SIG-M5 treated with dmso at 0.1 percent for 504 hours (cell line): ENCODE measurements at regions not wholly inside any gene's neighbourhood (a gene's known extent, or its start where the extent isn't known, plus 50 kb on each side); places are given as distances from the start of the nearest gene placed in this dataset.

Experiments
- DNase-seq: peaks from one replicate; lab custom pipeline; 2025; ENCODE audit not compliant: unreplicated experiment; lab: John Stamatoyannopoulos, UW

- no peak for DNase-seq
Measured at GRCh38 chr1:218863987-218864386, 309.7 kb upstream of the LYPLAL1 start.

DNA sequence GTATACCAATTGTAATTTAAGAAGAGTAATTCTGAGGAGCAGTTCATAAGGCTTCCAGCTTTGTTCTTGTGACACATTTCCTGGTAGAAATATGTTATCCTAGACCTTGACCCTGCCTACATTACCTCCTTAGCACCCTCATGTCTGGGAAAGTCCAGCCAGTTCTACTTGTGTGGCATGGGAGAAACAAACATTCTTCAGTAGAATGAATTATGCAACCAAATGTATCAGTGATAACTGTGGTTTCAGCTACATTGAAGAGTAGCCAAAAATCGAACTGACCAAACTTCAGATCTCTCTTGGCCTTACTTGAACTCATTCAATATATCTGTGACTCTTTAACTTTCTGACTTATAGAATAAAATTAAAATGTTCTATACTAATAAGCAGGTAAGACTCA is 308.1 kb upstream of the LYPLAL1 start:
- no peak for DNase-seq

DNA sequence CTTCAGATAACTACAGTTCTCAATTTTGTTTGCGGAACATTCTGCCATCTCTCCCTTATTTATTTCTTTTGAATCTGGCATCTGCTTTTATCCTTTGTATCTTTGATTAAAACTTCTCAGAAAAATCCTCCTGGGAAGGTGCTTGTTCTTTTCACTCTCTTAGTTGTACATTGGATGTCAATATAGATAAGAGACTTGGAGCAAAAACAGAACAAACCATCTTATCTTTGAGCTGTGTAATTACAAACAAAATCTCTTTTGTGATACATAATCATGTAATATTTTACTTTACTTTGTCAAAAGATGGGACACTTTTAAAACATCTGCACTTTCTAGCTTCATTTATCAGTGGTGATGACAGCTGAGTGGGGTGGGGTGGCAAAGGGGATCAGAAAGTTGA is 307.2 kb upstream of the LYPLAL1 start:
- DNase-seq = no peak

GRCh38 chr1:218867066-218867465 is 306.6 kb upstream of the LYPLAL1 start:
- no peak for DNase-seq

GRCh38 chr1:218867941-218868626 is 305.6 kb upstream of the LYPLAL1 start:
- DNase-seq = no peak

DNA sequence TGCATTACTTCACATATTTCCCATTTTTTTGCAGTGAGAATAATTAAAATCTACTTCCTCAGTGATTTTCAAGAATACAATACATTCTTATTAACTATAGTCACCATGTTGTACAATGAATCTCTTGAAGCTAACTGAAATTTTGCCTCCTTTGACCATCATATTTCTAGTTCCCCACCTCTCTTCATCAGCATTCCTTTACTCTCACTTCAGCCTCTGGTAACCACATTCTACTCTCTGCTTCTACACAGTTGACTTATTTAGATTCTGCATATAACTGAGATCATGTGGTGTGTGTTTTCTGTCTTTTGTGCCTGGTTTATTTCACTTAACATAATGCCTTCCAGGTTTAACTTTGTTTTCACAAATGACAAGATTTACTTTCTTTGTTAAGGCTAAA is 304.4 kb upstream of the LYPLAL1 start:
- DNase-seq = no peak

GRCh38 chr1:218872026-218872425 is 301.7 kb upstream of the LYPLAL1 start:
- DNase-seq = no peak

DNA sequence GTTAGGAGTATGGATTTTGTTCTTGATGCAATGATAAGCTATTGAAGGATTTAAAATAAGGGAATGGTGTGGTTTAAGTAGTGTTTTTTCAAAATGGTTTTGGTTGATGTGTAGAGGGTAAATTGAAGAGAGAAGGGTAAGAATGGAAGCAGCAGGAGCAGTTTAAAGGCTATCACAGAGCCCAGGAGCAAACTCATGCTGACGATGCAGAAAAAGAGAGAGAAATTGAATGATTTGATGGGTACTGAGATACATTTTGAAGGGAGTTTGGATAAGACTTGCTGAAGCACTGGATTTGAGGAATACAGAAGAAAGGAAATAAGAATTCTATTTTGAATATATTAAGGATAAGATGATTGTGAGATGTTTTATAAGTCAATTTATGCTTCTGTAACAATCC is 300.8 kb upstream of the LYPLAL1 start:
- no peak for DNase-seq

DNA sequence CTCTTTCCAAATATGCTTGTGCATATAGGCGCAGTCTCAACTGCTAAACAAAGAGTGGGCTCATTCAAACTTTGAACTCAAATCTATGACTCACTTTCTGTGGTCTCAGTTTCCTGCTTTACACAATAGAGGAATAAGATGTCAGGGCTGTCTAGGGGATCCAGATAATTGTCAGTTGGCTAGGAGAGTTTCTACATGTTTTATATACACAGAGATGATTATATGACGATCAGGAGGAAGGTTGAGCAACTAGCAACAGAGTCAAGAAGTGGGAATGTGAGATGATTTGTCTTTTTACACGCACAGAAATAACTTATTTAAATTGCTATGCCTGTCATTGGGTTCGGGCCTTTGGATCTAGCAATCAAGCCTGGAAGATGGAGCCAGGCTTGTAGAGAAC is 299.4 kb upstream of the LYPLAL1 start:
- DNase-seq = peak; percentile 100

DNA sequence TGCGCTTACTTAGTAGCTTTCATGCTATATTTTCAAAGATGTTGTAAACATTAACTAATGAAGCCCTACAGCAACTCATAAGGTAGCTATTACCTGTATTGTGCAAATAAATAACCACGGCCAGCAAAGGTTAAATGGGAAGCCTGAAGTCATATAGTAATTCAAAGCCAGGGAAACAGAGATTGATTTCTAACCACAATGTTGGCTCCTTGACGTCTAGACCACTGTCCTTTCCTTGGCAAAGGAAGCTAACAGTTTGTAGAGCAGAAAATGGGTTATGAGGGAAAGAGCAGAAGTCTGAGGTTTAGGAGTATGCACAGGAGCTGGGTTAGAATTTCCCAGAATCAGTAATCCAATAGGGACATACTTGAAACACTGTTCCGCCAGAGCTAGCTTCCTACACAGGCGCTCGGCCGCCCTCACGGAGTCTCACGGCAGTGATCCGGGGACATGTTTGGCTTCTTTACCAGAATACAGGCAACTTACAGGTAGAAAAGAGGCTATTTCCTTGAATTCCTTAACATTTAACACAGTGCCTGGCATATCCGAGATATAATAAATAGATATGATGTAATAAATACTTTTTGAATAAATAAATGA is 298.8 kb upstream of the LYPLAL1 start:
- no peak for DNase-seq

GRCh38 chr1:218878369-218878768 is 295.3 kb upstream of the LYPLAL1 start:
- no peak for DNase-seq

DNA sequence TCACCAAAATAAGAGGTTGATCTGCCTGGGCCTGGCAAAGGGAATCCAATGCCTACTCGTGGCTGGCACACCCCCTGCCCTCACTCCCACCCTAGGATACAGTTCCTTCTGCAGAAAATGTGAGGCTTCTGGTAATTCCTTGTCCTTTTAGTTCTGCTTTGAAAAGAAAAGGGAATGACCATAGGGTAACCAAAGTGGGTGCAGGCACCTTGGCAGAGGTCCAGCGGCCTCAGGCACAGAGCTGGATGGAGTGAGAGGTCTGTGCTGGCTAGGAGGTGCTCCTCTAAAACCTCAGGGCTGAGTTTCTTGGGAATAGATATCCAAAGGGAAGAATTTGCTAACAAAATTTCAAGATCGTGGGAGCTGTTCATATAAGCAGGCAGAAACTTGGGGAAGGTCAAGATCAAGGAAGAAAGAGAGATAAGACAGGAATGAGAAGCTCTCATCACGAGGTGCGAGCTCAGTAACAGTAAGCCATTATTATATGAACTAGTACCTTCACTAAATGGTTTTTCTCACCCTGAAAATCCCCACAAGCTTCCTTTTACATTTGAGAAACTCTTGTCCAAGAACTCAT is 293.1 kb upstream of the LYPLAL1 start:
- DNase-seq = no peak

DNA sequence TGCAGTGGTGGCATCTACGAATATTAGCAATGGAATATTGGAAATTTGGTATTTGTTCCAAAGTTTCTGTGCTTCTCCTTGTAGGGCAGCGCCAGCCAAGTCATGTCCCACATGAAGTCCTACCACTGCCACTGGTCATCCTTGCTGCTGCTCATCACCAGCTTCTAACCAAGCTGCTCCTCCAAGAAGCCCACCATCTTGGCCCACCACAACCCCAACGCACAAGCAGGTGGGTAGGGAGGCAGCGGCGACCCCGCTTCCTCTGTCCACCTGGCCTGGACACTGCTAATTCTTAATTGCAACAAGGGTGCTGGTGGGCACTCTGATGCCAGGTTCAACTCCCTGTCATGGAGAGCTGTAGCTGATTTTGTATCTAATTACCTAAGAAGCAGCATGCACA is 291.2 kb upstream of the LYPLAL1 start:
- DNase-seq = no peak

DNA sequence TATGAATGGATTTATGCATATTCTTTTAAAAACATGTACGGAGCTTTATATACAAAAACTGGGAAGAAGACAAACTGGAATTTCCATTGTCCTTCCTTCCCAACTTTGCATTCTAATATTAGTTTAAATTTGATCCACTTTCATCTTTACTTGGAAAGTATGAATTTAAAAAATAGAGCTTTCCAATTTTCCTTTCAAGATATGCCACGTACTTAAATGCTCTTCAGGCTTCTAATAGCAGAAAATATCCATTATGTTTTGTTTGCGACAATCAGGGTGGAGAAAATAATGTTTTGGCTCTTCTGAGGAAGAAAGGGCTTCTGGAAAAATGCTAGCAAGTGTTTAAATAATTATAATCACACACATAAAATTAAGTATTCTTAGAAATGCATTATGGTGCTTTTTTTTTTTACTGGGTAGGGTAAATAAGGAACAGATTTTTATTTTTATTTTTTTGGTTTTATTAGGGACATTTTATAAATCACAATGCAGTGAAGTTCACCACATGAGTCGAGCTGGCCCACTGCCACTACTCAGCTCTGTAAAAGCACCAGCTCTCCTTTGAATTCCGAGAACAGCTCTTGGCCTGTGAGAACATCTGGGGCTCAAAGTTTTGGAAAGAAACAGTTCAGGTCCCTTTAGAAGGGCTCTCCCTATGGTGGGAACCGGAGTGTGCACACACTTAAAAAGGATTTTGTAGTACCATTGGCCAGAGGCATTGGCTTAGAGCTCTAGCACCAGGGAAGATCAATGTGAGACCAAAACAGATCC is 287.4 kb upstream of the LYPLAL1 start:
- no peak for DNase-seq

DNA sequence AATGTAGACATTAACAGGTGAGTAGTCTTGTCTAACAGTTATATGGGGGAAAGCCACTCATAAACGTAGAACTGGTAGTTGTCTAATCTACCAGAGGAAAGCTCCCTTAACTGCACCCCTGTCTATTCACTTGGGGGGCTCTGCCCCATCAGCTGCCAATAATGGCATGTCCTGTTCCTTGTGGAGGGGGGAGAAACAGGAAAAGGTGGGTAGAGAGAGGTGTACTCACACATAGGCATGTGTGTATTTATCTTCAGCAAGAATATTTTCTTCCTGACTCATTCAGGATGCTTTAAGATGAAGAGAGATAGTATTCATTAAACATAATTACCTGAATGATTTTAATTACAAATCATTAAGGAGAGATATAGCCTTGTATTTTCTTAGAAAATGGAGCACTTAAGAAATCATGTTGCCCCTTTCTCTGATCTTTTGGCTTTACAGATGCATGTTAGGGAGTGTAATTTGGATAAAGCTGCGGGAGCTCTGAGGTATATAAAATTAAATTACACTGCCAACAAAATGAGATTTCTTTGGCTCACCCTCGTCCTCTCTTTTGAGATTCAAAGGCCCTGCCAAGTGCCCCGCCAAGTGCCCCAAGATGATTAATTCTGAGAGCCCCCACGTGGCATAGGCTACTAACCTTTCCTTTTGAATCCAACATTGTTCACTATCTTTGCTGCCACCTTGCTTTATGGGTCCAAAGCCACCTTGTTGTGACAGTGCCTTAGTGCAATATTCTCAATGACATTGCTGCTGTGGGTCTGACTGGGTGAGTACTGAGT is 286.3 kb upstream of the LYPLAL1 start:
- DNase-seq = no peak

DNA sequence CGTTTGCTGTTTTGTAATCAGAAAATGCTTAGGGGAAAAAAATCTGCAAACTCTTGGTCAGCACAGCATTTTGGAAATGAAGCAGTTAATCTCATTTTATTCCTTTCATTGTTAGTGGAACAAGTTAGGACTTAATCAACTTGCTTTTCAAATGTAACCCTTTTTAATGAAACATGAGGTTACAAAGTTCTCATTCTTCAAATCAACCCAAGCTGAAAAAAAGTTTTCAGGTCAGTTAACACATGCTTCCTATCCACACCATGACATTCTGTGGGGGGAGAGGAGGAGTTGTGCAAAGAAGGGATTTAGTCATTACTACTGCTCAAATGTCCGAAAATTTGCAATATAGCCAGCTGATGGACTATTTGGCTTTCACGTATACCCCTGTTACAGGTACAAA is 283.2 kb upstream of the LYPLAL1 start:
- no peak for DNase-seq

DNA sequence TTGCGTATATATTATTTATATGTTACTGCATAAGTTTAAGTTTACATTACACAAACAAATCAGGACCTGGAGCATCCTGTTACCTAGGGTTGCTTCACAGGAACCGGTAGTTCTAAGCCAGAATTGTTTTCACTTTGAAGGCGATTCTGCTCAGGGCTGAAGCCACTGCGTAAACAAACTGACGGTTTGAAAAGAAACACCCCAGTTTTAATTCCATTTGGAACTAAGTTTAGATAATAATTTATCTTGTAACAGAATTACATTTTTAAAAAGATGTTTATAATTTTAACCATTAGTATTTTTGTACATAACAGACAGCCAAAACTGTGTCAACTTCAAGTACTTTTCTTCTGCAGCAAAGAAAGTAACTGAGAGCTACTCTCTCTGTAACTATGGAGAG is 282.1 kb upstream of the LYPLAL1 start:
- no peak for DNase-seq

- no peak for DNase-seq
Measured at GRCh38 chr1:218895064-218895587, 278.6 kb upstream of the LYPLAL1 start.

- no peak for DNase-seq
Measured at GRCh38 chr1:218896202-218896601, 277.5 kb upstream of the LYPLAL1 start.

DNA sequence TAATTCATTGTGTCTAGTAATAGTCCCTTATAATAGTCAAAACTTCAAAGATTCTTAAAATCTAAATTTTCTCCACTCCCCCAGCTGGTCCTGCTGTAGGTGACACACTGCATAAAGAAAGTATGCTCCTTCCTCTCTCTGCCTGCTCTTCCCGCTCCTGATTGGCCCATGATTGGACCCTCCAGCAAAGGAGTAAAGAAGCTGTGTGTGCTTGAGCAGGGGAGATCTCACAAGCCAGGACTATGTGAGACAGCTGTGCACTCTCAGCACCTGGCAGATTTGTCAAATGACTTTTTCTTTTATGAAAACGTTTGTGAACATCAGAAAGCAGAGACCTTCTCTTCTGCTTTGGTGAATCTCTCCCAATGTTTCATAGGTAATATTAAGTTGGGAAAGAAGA is 274.8 kb upstream of the LYPLAL1 start:
- DNase-seq = no peak

DNA sequence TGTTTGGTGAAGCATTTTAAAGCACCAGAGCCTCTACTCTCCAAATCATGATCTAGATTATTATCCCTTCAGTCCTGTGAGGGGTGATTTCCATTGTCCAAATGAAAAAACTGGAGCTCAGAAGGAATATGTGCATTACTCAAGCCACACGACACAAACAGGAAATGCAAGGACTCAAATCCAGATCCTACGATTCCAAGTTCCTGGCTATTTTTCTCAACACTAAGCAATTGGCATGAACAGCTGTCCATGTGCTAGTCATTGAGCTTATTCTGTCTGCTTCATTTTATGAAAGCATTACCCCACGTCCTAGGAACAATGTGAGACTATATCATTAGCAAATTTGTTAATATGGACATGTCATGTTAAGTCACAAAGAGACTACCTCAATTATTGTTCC is 273.1 kb upstream of the LYPLAL1 start:
- no peak for DNase-seq
